ENCODE measurements at regions not wholly inside any gene's neighbourhood (a gene's known extent, or its start where the extent isn't known, plus 50 kb on each side); places are given as distances from the start of the nearest gene placed in this dataset.

GRCh38 chr2:181153886-181154285 is 173.5 kb downstream of the UBE2E3 start:
- H3K4me2 ChIP-seq (ENCODE audit: control insufficient read depth, extremely low read depth, insufficient read depth, low read depth, low read length) = no peak overlapping the region
- no peak overlapping the region for H3K27ac ChIP-seq (ENCODE audit: control insufficient read depth, insufficient read depth, low read length)
- dilution Hi-C loops (cut with MboI; ENCODE audit: extremely low pct_ligation_motif_present, low sequenced_read_pairs) = no loop called here
- no peak overlapping the region for H2AFZ ChIP-seq (ENCODE audit: control insufficient read depth, low read length)
- no peaks in the 10 kb centered on the region for H3K79me2 ChIP-seq (ENCODE audit: control insufficient read depth, insufficient read depth, low read length)
- TF ChIP-seq EZH2 (IDR thresholded peaks at IDR 0.05; ENCODE audit: low read length) (no peak), CTCF (optimal IDR thresholded peaks at IDR 0.05 in 1 of 3, IDR thresholded peaks at IDR 0.05 in 1 of 3, conservative IDR thresholded peaks at IDR 0.05 in 1 of 3; ENCODE audit: extremely low read depth in 1 of 3, insufficient read depth in 2 of 3, low read length in 3 of 3) (no peak)
- no peaks in the 10 kb centered on the region for H4K20me1 ChIP-seq (ENCODE audit: control insufficient read depth, extremely low read depth, insufficient read depth, low read length)
- FAIRE-seq (no peak), DNase-seq (ENCODE audit: low read depth, low spot score) (no peak)
- H3K9ac ChIP-seq (ENCODE audit: control insufficient read depth, extremely low read depth, insufficient read depth, low read length) = no peak overlapping the region
- H3K9me1 ChIP-seq (ENCODE audit: control insufficient read depth, extremely low read depth, insufficient read depth, low read length) = no peaks in the 10 kb centered on the region
- no peaks in the 10 kb centered on the region for H3K36me3 ChIP-seq (ENCODE audit: control insufficient read depth in 2 of 2, extremely low read depth in 1 of 2, insufficient read depth in 2 of 2, low read length in 2 of 2)
- no peak overlapping the region for H3K4me3 ChIP-seq (ENCODE audit: control insufficient read depth in 2 of 3, extremely low read depth in 1 of 3, insufficient read depth in 2 of 3, low read depth in 1 of 3, low read length in 3 of 3)
- no peaks in the 10 kb centered on the region for H3K4me1 ChIP-seq (ENCODE audit: control insufficient read depth, extremely low read depth, insufficient read depth, low read length)
- no peaks in the 10 kb centered on the region for H3K27me3 ChIP-seq (ENCODE audit: control insufficient read depth, extremely low read depth, insufficient read depth, low read length)
- peaks cover 3% of the 10 kb centered on the region for H3K9me3 ChIP-seq (ENCODE audit: control insufficient read depth, low read depth, low read length)

GRCh38 chr2:181157326-181157725 is 176.9 kb downstream of the UBE2E3 start:
- Histone ChIP-seq H3K36me3 (ENCODE audit: control insufficient read depth in 2 of 2, extremely low read depth in 1 of 2, insufficient read depth in 2 of 2, low read length in 2 of 2) (no peaks in the 10 kb centered on the region), H3K9me3 (ENCODE audit: control insufficient read depth, low read depth, low read length) (peaks cover 3% of the 10 kb centered on the region), H3K27ac (ENCODE audit: control insufficient read depth, insufficient read depth, low read length) (no peak overlapping the region), H3K79me2 (ENCODE audit: control insufficient read depth, insufficient read depth, low read length) (no peaks in the 10 kb centered on the region), H3K9ac (ENCODE audit: control insufficient read depth, extremely low read depth, insufficient read depth, low read length) (no peak overlapping the region), H3K4me3 (ENCODE audit: control insufficient read depth in 2 of 3, extremely low read depth in 1 of 3, insufficient read depth in 2 of 3, low read depth in 1 of 3, low read length in 3 of 3) (no peak overlapping the region), H4K20me1 (ENCODE audit: control insufficient read depth, extremely low read depth, insufficient read depth, low read length) (no peaks in the 10 kb centered on the region), H3K4me1 (ENCODE audit: control insufficient read depth, extremely low read depth, insufficient read depth, low read length) (no peaks in the 10 kb centered on the region), H3K9me1 (ENCODE audit: control insufficient read depth, extremely low read depth, insufficient read depth, low read length) (no peaks in the 10 kb centered on the region), H2AFZ (ENCODE audit: control insufficient read depth, low read length) (no peak overlapping the region), H3K4me2 (ENCODE audit: control insufficient read depth, extremely low read depth, insufficient read depth, low read depth, low read length) (no peak overlapping the region), H3K27me3 (ENCODE audit: control insufficient read depth, extremely low read depth, insufficient read depth, low read length) (no peaks in the 10 kb centered on the region)
- no peak for TF ChIP-seq CTCF (optimal IDR thresholded peaks at IDR 0.05 in 1 of 3, IDR thresholded peaks at IDR 0.05 in 1 of 3, conservative IDR thresholded peaks at IDR 0.05 in 1 of 3; ENCODE audit: extremely low read depth in 1 of 3, insufficient read depth in 2 of 3, low read length in 3 of 3)
- no peak for TF ChIP-seq EZH2 (IDR thresholded peaks at IDR 0.05; ENCODE audit: low read length)
- FAIRE-seq = no peak
- DNase-seq (ENCODE audit: low read depth, low spot score) = no peak
- dilution Hi-C loops (cut with MboI; ENCODE audit: extremely low pct_ligation_motif_present, low sequenced_read_pairs) = no loop called here
